H1 (cell line): ENCODE measurements at regions not wholly inside any gene's neighbourhood (a gene's known extent, or its start where the extent isn't known, plus 50 kb on each side); places are given as distances from the start of the nearest gene placed in this dataset.
A peak's percentile ranks its signal among the peaks of the same experiment; 100 is the strongest.

ENCODE experiments used
- CTCF ChIA-PET: fragments of 300-600 bp; sonication (Branson Sonifier 250); formaldehyde crosslinking; loops from one replicate; lab custom pipeline; 2021; ENCODE audit not compliant: partially characterized antibody; lab: Charles Lee
- POLR2A ChIA-PET: fragments of 300-600 bp; sonication (Branson Sonifier 250); formaldehyde crosslinking; loops from one replicate; lab custom pipeline; 2021; ENCODE audit warnings: inconsistent platforms; ENCODE audit not compliant: partially characterized antibody; lab: Charles Lee
- DNase-seq, 2 experiments: peaks; one replicate each; pipeline versions ENCODE4 v3.0.0 to v3.0.0-alpha.2; 2010 to 2022; ENCODE audit warnings: low spot score in 2 of 2, low read depth in 1 of 2, mixed read lengths in 1 of 2
- FAIRE-seq: peaks from 2 replicates; lab custom pipeline; 2011; peaks lifted over from hg19 to GRCh38; lab: Jason Lieb, UNC
- H2AFZ ChIP-seq: 2 replicates; pipeline ENCODE4 v1.8.1; 2012; ENCODE audit warnings: low read length, inconsistent platforms
- H2AK5ac ChIP-seq: 2 replicates; pipeline ENCODE4 v1.6.1; 2013; ENCODE audit warnings: low read depth, low read length
- H2BK120ac ChIP-seq: replicated peaks from 2 replicates; pipeline ENCODE3; 2013; ENCODE audit warnings: low read depth, low read length, inconsistent platforms
- H2BK12ac ChIP-seq: 2 replicates; pipeline ENCODE4 v1.6.1; 2013; ENCODE audit warnings: low read depth, low read length
- H2BK15ac ChIP-seq: 2 replicates; pipeline ENCODE4 v1.6.1; 2013; ENCODE audit warnings: low read length
- H2BK20ac ChIP-seq: 2 replicates; pipeline ENCODE4 v1.6.1; 2013; ENCODE audit warnings: low read length
- H2BK5ac ChIP-seq: 2 replicates; pipeline ENCODE4 v1.6.1; 2013; ENCODE audit warnings: low read depth, low read length
- H3K14ac ChIP-seq: 2 replicates; pipeline ENCODE4 v1.6.1; 2013; ENCODE audit warnings: inconsistent platforms; ENCODE audit not compliant: insufficient read length
- H3K18ac ChIP-seq: 2 replicates; pipeline ENCODE4 v1.6.1; 2013; ENCODE audit warnings: low read length; ENCODE audit errors: extremely low read depth
- H3K23ac ChIP-seq: 2 replicates; pipeline ENCODE4 v1.6.1; 2013; ENCODE audit warnings: inconsistent platforms; ENCODE audit not compliant: insufficient read length
- H3K23me2 ChIP-seq: 2 replicates; pipeline ENCODE4 v1.6.1; 2013; ENCODE audit warnings: low read depth, low read length
- H3K27ac ChIP-seq: 2 replicates; pipeline ENCODE4 v1.6.1; 2011; ENCODE audit warnings: low read depth, low read length, inconsistent platforms
- H3K27me3 ChIP-seq, 4 experiments: replicated peaks in 1 of 4; 1 replicate in 1 of 4; 2 replicates in 3 of 4; pipeline versions ENCODE4 v1.6.1 to v1.8.1; 2011 to 2013; ENCODE audit warnings: low read length in 3 of 4, mild to moderate bottlenecking in 3 of 4, inconsistent platforms in 2 of 4, mixed read lengths in 2 of 4, moderate library complexity in 1 of 4; ENCODE audit not compliant: control insufficient read depth in 3 of 4, insufficient read depth in 3 of 4; ENCODE audit errors: extremely low read depth in 1 of 4
- H3K36me3 ChIP-seq, 4 experiments: 2 replicates each; pipeline versions ENCODE4 v1.6.1 to v1.8.1; 2011 to 2013; ENCODE audit warnings: mild to moderate bottlenecking in 4 of 4, low read length in 3 of 4, moderate library complexity in 2 of 4, control low read depth in 1 of 4, inconsistent platforms in 1 of 4; ENCODE audit not compliant: insufficient read depth in 4 of 4, control insufficient read depth in 2 of 4
- H3K4ac ChIP-seq: replicated peaks from 2 replicates; pipeline ENCODE3; 2013; ENCODE audit warnings: low read length, low read depth, mixed read lengths, inconsistent platforms; ENCODE audit not compliant: insufficient read length
- H3K4me1 ChIP-seq, 4 experiments: replicated peaks in 1 of 4; 1 replicate in 1 of 4; 2 replicates in 3 of 4; pipeline versions ENCODE4 v1.6.1 to v1.8.1; 2011 to 2013; ENCODE audit warnings: low read length in 3 of 4, inconsistent platforms in 2 of 4, mixed read lengths in 1 of 4; ENCODE audit not compliant: insufficient read depth in 4 of 4, control insufficient read depth in 3 of 4
- H3K4me2 ChIP-seq, 2 experiments: 2 replicates each; pipeline versions ENCODE4 v1.6.1 to v1.8.1; 2011 to 2013; ENCODE audit warnings: low read depth in 2 of 2, low read length in 2 of 2, control low read depth in 1 of 2, inconsistent platforms in 1 of 2, mild to moderate bottlenecking in 1 of 2; ENCODE audit not compliant: insufficient read depth in 1 of 2
- H3K4me3 ChIP-seq, 4 experiments: fragments of 200-600, 300-600 bp in 1 of 4; sonication (generic), shearing (Covaris generic), sonication (Bioruptor Twin) in 1 of 4; 2 replicates each; pipeline versions ENCODE4 v1.5.1 to v1.8.1; 2011 to 2016; ENCODE audit warnings: low read length in 4 of 4, low read depth in 3 of 4, control low read depth in 2 of 4, inconsistent platforms in 2 of 4, mild to moderate bottlenecking in 2 of 4, mixed read lengths in 1 of 4, moderate library complexity in 1 of 4; ENCODE audit not compliant: insufficient read depth in 2 of 4; ENCODE audit errors: extremely low read depth in 1 of 4
- H3K56ac ChIP-seq: replicated peaks from 2 replicates; pipeline ENCODE3; 2013; ENCODE audit warnings: low read depth, mild to moderate bottlenecking, mixed read lengths, low read length, inconsistent platforms; ENCODE audit not compliant: insufficient read length
- H3K79me1 ChIP-seq: 2 replicates; pipeline ENCODE4 v1.6.1; 2013; ENCODE audit warnings: low read depth, low read length, control low read depth
- H3K79me2 ChIP-seq, 2 experiments: 2 replicates each; pipeline versions ENCODE4 v1.6.1 to v1.8.1; 2012 to 2013; ENCODE audit warnings: low read length in 2 of 2, mild to moderate bottlenecking in 2 of 2, inconsistent platforms in 1 of 2; ENCODE audit not compliant: insufficient read depth in 2 of 2, control insufficient read depth in 1 of 2
- H3K9ac ChIP-seq, 4 experiments: replicated peaks in 1 of 4; 1 replicate in 1 of 4; 2 replicates in 3 of 4; pipeline versions ENCODE4 v1.6.1 to v1.8.1; 2011 to 2013; ENCODE audit warnings: low read depth in 3 of 4, low read length in 3 of 4, control low read depth in 2 of 4, mild to moderate bottlenecking in 2 of 4, moderate library complexity in 2 of 4, inconsistent platforms in 1 of 4; ENCODE audit errors: extremely low read depth in 1 of 4
- H3K9me3 ChIP-seq, 2 experiments: 2 replicates each; pipeline versions ENCODE4 v1.6.1 to v1.8.1; 2012 to 2013; ENCODE audit warnings: mild to moderate bottlenecking in 2 of 2, moderate library complexity in 2 of 2, control low read depth in 1 of 2, inconsistent platforms in 1 of 2, low read depth in 1 of 2, low read length in 1 of 2, mixed read lengths in 1 of 2; ENCODE audit not compliant: insufficient read depth in 2 of 2
- H4K20me1 ChIP-seq, 2 experiments: replicated peaks in 1 of 2; 2 replicates each; pipeline versions ENCODE3 to v1.8.1; 2011 to 2013; ENCODE audit warnings: inconsistent platforms in 2 of 2, low read length in 2 of 2, mild to moderate bottlenecking in 1 of 2; ENCODE audit not compliant: insufficient read depth in 2 of 2, control insufficient read depth in 1 of 2
- H4K5ac ChIP-seq: 2 replicates; pipeline ENCODE4 v1.6.1; 2013; ENCODE audit warnings: low read length, low read depth, mixed read lengths, inconsistent platforms; ENCODE audit not compliant: insufficient read length
- H4K8ac ChIP-seq: 2 replicates; pipeline ENCODE4 v1.8.0; 2013; ENCODE audit warnings: mild to moderate bottlenecking, moderate library complexity, low read length, inconsistent platforms; ENCODE audit not compliant: insufficient read depth; ENCODE audit errors: extremely low read depth
- H4K91ac ChIP-seq: replicated peaks from 2 replicates; pipeline ENCODE3; 2013; ENCODE audit warnings: low read length, mixed read lengths, inconsistent platforms; ENCODE audit not compliant: insufficient read length
- ATF3 ChIP-seq: IDR thresholded peaks from 2 replicates; pipeline ENCODE4 v1.6.1; 2011; ENCODE audit warnings: low read depth, mild to moderate bottlenecking, low read length; ENCODE audit not compliant: insufficient read depth
- BRCA1 ChIP-seq: IDR thresholded peaks from 2 replicates; pipeline ENCODE4 v1.6.1; 2012; ENCODE audit warnings: low read depth, low read length, improper control_type of control experiment
- CBX8 ChIP-seq: fragments of 300-800, 300-1000 bp; sonication (generic); IDR thresholded peaks from 2 replicates; pipeline ENCODE4 v1.7.1; 2016; ENCODE audit warnings: low read depth, low read length, borderline replicate concordance
- CREB1 ChIP-seq: IDR thresholded peaks from 2 replicates; pipeline ENCODE4 v1.6.1; 2012; ENCODE audit warnings: inconsistent platforms
- CTBP2 ChIP-seq: IDR thresholded peaks from 2 replicates; pipeline ENCODE4 v1.7.0; 2011; ENCODE audit warnings: borderline replicate concordance, mild to moderate bottlenecking, moderate library complexity, mixed read lengths, low read length; ENCODE audit not compliant: insufficient read depth, insufficient read length
- CTCF ChIP-seq, 3 experiments: IDR thresholded peaks; 1 replicate in 2 of 3; 2 replicates in 1 of 3; pipeline versions ENCODE4 v1.5.1 to v1.6.1; 2011; ENCODE audit warnings: low read length in 3 of 3, mild to moderate bottlenecking in 3 of 3, inconsistent platforms in 2 of 3, low read depth in 1 of 3, moderate library complexity in 1 of 3; ENCODE audit not compliant: insufficient read depth in 1 of 3; ENCODE audit errors: control extremely low read depth in 1 of 3
- KDM5A ChIP-seq: fragments of 200-600 bp; IDR thresholded peaks from 2 replicates; pipeline ENCODE4 v1.7.1; 2012; ENCODE audit warnings: mild to moderate bottlenecking, low read length, inconsistent platforms, mixed read lengths
- NANOG ChIP-seq: IDR thresholded peaks from 2 replicates; pipeline ENCODE4 v1.6.1; 2011; ENCODE audit warnings: low read length, low read depth, mild to moderate bottlenecking, inconsistent platforms; ENCODE audit not compliant: insufficient read depth, poor library complexity, severe bottlenecking
- PHF8 ChIP-seq: fragments of 200-600 bp; sonication (generic); conservative IDR thresholded peaks from 2 replicates; pipeline ENCODE4 v1.7.1; 2012; ENCODE audit warnings: low read depth, mild to moderate bottlenecking, inconsistent platforms, low read length, moderate library complexity
- RNF2 ChIP-seq: fragments of 200-900, 300-1000 bp; sonication (generic); IDR thresholded peaks from 2 replicates; pipeline ENCODE4 v1.7.1; 2016; ENCODE audit warnings: borderline replicate concordance, low read depth, mild to moderate bottlenecking, antibody characterized with exemption, low read length; ENCODE audit not compliant: poor library complexity, severe bottlenecking; ENCODE audit errors: missing control alignments

- no peaks in the 10 kb centered on the region for H3K4me1 ChIP-seq
- no peak overlapping the region for H3K4me3 ChIP-seq
- H2BK15ac ChIP-seq = no peak overlapping the region
- H2AFZ ChIP-seq = peak overlapping the region; percentile 42; the same call in 1 of the 2 replicates
- H4K5ac ChIP-seq = no peak overlapping the region
- no peak overlapping the region for H3K23ac ChIP-seq
- H3K9me3 ChIP-seq = no peaks in the 10 kb centered on the region
- FAIRE-seq = no peak
- H4K8ac ChIP-seq = peak overlapping the region; percentile 75
- no peak overlapping the region for H3K9ac ChIP-seq
- H2BK5ac ChIP-seq = no peak overlapping the region
- H3K14ac ChIP-seq = no peak overlapping the region
- ChIA-PET POLR2A (no interaction called here), CTCF (no interaction called here)
- H3K18ac ChIP-seq = no peak overlapping the region
- no peak overlapping the region for H3K56ac ChIP-seq
- no peak overlapping the region for H2BK12ac ChIP-seq
- H4K20me1 ChIP-seq = no peaks in the 10 kb centered on the region
- DNase-seq = no peak
- H3K23me2 ChIP-seq = peaks cover 2% of the 10 kb centered on the region; the same call in 1 of the 2 replicates
- no peaks in the 10 kb centered on the region for H3K79me1 ChIP-seq
- H3K4ac ChIP-seq = no peak overlapping the region
- no peaks in the 10 kb centered on the region for H3K79me2 ChIP-seq
- no peak overlapping the region for H3K4me2 ChIP-seq
- no peak overlapping the region for H2BK120ac ChIP-seq
- no peak overlapping the region for H4K91ac ChIP-seq
- no peak for TF ChIP-seq CTBP2
- no peak for TF ChIP-seq BRCA1
- TF ChIP-seq RNF2 = no peak
- TF ChIP-seq CREB1 = no peak
- no peak for TF ChIP-seq PHF8
- no peak for TF ChIP-seq CTCF (IDR thresholded peaks at IDR 0.05; ENCODE audit: control extremely low read depth in 1 of 3, insufficient read depth in 1 of 3, low read depth in 1 of 3, low read length in 3 of 3)
- no peak for TF ChIP-seq ATF3
- no peak for TF ChIP-seq NANOG
- no peak for TF ChIP-seq CBX8
- no peak for TF ChIP-seq KDM5A
- no peaks in the 10 kb centered on the region for H3K27me3 ChIP-seq
- no peaks in the 10 kb centered on the region for H3K36me3 ChIP-seq
- H3K27ac ChIP-seq = no peak overlapping the region
- no peak overlapping the region for H2AK5ac ChIP-seq
- H2BK20ac ChIP-seq = no peak overlapping the region
Observed at GRCh38 chr2:226354434-226354833, 445.2 kb downstream of the IRS1 start.
